ENCODE measurements at regions not wholly inside any gene's neighbourhood (a gene's known extent, or its start where the extent isn't known, plus 50 kb on each side); places are given as distances from the start of the nearest gene placed in this dataset.
"Not testable (repeated sequence)": the region's sequence is repeated elsewhere in the genome, so short reads cannot be mapped to it uniquely, and the experiment has no call there.

- Histone ChIP-seq H3K79me2 (ENCODE audit: control insufficient read depth, low read length) (no peaks in the 10 kb centered on the region), H3K27me3 (ENCODE audit: control insufficient read depth, low read length) (no peaks in the 10 kb centered on the region)
These were observed 141.9 kb downstream of the TSEN15 start for GRCh38 chr1:184193451-184193850.

GRCh38 chr1:184194236-184194635, 142.7 kb downstream of the TSEN15 start:
- Histone ChIP-seq H3K4me3 (ENCODE audit: low read length) (no peak overlapping the region), H4K20me1 (ENCODE audit: control insufficient read depth, insufficient read depth, low read depth, low read length) (no peaks in the 10 kb centered on the region), H3K79me2 (ENCODE audit: control insufficient read depth, low read length) (no peaks in the 10 kb centered on the region), H3K4me1 (ENCODE audit: control insufficient read depth, low read length) (no peaks in the 10 kb centered on the region), H3F3A (ENCODE audit: control insufficient read depth, insufficient read depth) (no peaks in the 10 kb centered on the region), H3K9me3 (ENCODE audit: control insufficient read depth, insufficient read depth, low read length) (no peaks in the 10 kb centered on the region), H3K4me2 (ENCODE audit: low read length) (no peak overlapping the region), H3K27me3 (ENCODE audit: control insufficient read depth, low read length) (no peaks in the 10 kb centered on the region), H3K27ac (ENCODE audit: low read depth, low read length) (no peak overlapping the region), H3K36me3 (ENCODE audit: control insufficient read depth, low read length) (no peaks in the 10 kb centered on the region), H3K9me2 (replicated peaks; ENCODE audit: control insufficient read depth, low read length) (no peaks in the 10 kb centered on the region)
- TF ChIP-seq CTCF (IDR thresholded peaks at IDR 0.05; ENCODE audit: low read depth, low read length, poor library complexity, severe bottlenecking) (no peak), EZH2phosphoT487 (IDR thresholded peaks at IDR 0.05; ENCODE audit: borderline replicate concordance, low read length) (no peak)

More at GRCh38 chr1:184193451-184193850, 141.9 kb downstream of the TSEN15 start:
- Histone ChIP-seq H3K27ac (ENCODE audit: low read depth, low read length) (no peak overlapping the region), H3F3A (ENCODE audit: control insufficient read depth, insufficient read depth) (no peaks in the 10 kb centered on the region), H3K4me1 (ENCODE audit: control insufficient read depth, low read length) (no peaks in the 10 kb centered on the region), H4K20me1 (ENCODE audit: control insufficient read depth, insufficient read depth, low read depth, low read length) (no peaks in the 10 kb centered on the region), H3K9me3 (ENCODE audit: control insufficient read depth, insufficient read depth, low read length) (no peaks in the 10 kb centered on the region), H3K9me2 (replicated peaks; ENCODE audit: control insufficient read depth, low read length) (no peaks in the 10 kb centered on the region), H3K4me2 (ENCODE audit: low read length) (no peak overlapping the region), H3K4me3 (ENCODE audit: low read length) (no peak overlapping the region), H3K36me3 (ENCODE audit: control insufficient read depth, low read length) (no peaks in the 10 kb centered on the region)
- no peak for TF ChIP-seq EZH2phosphoT487 (IDR thresholded peaks at IDR 0.05; ENCODE audit: borderline replicate concordance, low read length)
- TF ChIP-seq CTCF (IDR thresholded peaks at IDR 0.05; ENCODE audit: low read depth, low read length, poor library complexity, severe bottlenecking), result no peak

DNA sequence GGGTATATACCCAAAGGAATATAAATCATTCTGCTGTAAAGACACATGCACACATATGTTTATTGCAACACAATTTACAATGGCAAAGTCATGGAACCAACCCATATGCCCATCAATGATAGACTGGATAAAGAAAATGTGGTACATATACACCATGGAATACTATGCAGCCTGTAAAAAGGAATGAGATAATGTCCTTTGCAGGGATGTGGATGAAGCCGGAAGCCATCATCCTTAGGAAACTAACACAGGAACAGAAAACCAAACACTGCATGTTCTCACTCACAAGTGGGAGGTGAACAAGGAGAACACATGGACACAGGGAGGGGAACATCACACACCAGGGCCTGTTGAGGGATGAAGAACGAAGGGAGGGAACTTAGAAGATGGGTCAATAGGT, 144.2 kb downstream of the TSEN15 start:
- not testable (repeated sequence) for H3K9me3 ChIP-seq (ENCODE audit: control insufficient read depth, insufficient read depth, low read length); H3K4me1 ChIP-seq (ENCODE audit: control insufficient read depth, low read length); H3K4me3 ChIP-seq (ENCODE audit: low read length); H3K79me2 ChIP-seq (ENCODE audit: control insufficient read depth, low read length); H3K4me2 ChIP-seq (ENCODE audit: low read length); H3K9me2 ChIP-seq (replicated peaks; ENCODE audit: control insufficient read depth, low read length); H3F3A ChIP-seq (ENCODE audit: control insufficient read depth, insufficient read depth); H3K27ac ChIP-seq (ENCODE audit: low read depth, low read length); H3K27me3 ChIP-seq (ENCODE audit: control insufficient read depth, low read length); H3K36me3 ChIP-seq (ENCODE audit: control insufficient read depth, low read length); H4K20me1 ChIP-seq (ENCODE audit: control insufficient read depth, insufficient read depth, low read depth, low read length)

DNA sequence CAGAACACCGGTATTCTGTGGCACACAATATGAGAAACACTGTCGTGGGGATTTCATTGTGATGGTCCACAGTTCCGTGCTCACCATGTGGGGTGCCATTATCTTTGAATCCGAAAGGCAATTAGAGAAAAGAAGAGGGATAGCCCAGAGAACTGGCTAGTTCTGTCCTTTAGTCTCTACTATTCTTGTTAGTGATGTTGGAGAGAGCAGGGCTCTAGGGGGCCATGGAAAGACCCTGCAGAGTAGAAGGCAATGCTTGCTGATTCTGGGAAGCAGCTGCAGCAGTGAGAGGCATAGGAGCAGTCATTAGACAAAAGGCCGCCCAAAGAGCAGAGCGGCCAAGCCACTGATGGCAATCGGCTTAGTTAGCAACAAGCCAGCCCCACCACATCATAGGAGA, 146.3 kb downstream of the TSEN15 start:
- Histone ChIP-seq H3K4me1 (ENCODE audit: control insufficient read depth, low read length) (no peaks in the 10 kb centered on the region), H3K27ac (ENCODE audit: low read depth, low read length) (no peak overlapping the region), H3F3A (ENCODE audit: control insufficient read depth, insufficient read depth) (no peaks in the 10 kb centered on the region), H3K4me2 (ENCODE audit: low read length) (no peak overlapping the region), H3K27me3 (ENCODE audit: control insufficient read depth, low read length) (peaks cover 3% of the 10 kb centered on the region; the same call in 1 of the 2 replicates), H3K9me2 (replicated peaks; ENCODE audit: control insufficient read depth, low read length) (no peaks in the 10 kb centered on the region), H4K20me1 (ENCODE audit: control insufficient read depth, insufficient read depth, low read depth, low read length) (no peaks in the 10 kb centered on the region), H3K9me3 (ENCODE audit: control insufficient read depth, insufficient read depth, low read length) (no peaks in the 10 kb centered on the region), H3K36me3 (ENCODE audit: control insufficient read depth, low read length) (no peaks in the 10 kb centered on the region), H3K4me3 (ENCODE audit: low read length) (no peak overlapping the region), H3K79me2 (ENCODE audit: control insufficient read depth, low read length) (no peaks in the 10 kb centered on the region)
- TF ChIP-seq EZH2phosphoT487 (IDR thresholded peaks at IDR 0.05; ENCODE audit: borderline replicate concordance, low read length) (no peak), CTCF (IDR thresholded peaks at IDR 0.05; ENCODE audit: low read depth, low read length, poor library complexity, severe bottlenecking) (no peak)
